Suprapubic skin (tissue), 4 donors: ENCODE measurements at regions not wholly inside any gene's neighbourhood (a gene's known extent, or its start where the extent isn't known, plus 50 kb on each side); places are given as distances from the start of the nearest gene placed in this dataset.

ENCODE experiments used
- DNase-seq, 2 donors: peaks; one replicate each; pipeline ENCODE4 v3.0.0-alpha.2; 2019; ENCODE audit warnings: low spot score in 2 of 2
- H3K27ac ChIP-seq: fragments of 200-600 bp; sonication (generic); one replicate; pipeline ENCODE4 v1.5.1; 2019
- H3K27me3 ChIP-seq: fragments of 200-600 bp; sonication (generic); one replicate; pipeline ENCODE4 v1.5.1; 2019
- H3K36me3 ChIP-seq: fragments of 200-600 bp; sonication (generic); one replicate; pipeline ENCODE4 v1.5.1; 2019
- H3K4me1 ChIP-seq: fragments of 200-600 bp; sonication (generic); one replicate; pipeline ENCODE4 v1.5.1; 2019
- H3K4me3 ChIP-seq: fragments of 200-600 bp; sonication (generic); one replicate; pipeline ENCODE4 v1.5.1; 2019; ENCODE audit warnings: mild to moderate bottlenecking
- H3K9me3 ChIP-seq: fragments of 200-600 bp; sonication (generic); one replicate; pipeline ENCODE4 v1.5.1; 2019
- EP300 ChIP-seq: sonication (generic); formaldehyde crosslinking; IDR thresholded peaks from one replicate; pipeline ENCODE4 v1.6.1; 2017; ENCODE audit warnings: antibody characterized with exemption
- POLR2A ChIP-seq, 2 donors: fragments of 450-650 bp; IDR thresholded peaks; one replicate each; pipeline ENCODE4 v1.6.1; 2017; ENCODE audit warnings: antibody characterized with exemption in 2 of 2, mild to moderate bottlenecking in 2 of 2, moderate library complexity in 2 of 2
- POLR2AphosphoS5 ChIP-seq, 3 donors: sonication (generic); formaldehyde crosslinking; IDR thresholded peaks; one replicate each; pipeline ENCODE4 v1.6.1; 2017; ENCODE audit warnings: antibody characterized with exemption in 3 of 3
- WGBS: methylation state at CpG from one replicate; pipeline ENCODE4 v1.1.5; 2018; 5-methylcytosine and 5-hydroxymethylcytosine counted together
- TF ChIP-seq, protein P1 (sequence below), 2 donors: fragments of 200-600 bp in 1 of 2; fragments of 450-650 bp in 1 of 2; sonication (generic) in 1 of 2; IDR thresholded peaks; one replicate each; pipeline ENCODE4 v1.5.1; 2016 to 2019; ENCODE audit warnings: antibody characterized with exemption in 2 of 2, mild to moderate bottlenecking in 1 of 2, moderate library complexity in 1 of 2

- no peak for DNase-seq
- H3K9me3 ChIP-seq = no peaks in the 10 kb centered on the region
- WGBS = 86% methylated on average over 1 of the region's 1 CpG
- H3K36me3 ChIP-seq = no peaks in the 10 kb centered on the region
- H3K27ac ChIP-seq = no peak overlapping the region
- no peaks in the 10 kb centered on the region for H3K27me3 ChIP-seq
- no peaks in the 10 kb centered on the region for H3K4me1 ChIP-seq
- no peak overlapping the region for H3K4me3 ChIP-seq
- no peak for TF ChIP-seq EP300
- TF ChIP-seq, protein P1, sequence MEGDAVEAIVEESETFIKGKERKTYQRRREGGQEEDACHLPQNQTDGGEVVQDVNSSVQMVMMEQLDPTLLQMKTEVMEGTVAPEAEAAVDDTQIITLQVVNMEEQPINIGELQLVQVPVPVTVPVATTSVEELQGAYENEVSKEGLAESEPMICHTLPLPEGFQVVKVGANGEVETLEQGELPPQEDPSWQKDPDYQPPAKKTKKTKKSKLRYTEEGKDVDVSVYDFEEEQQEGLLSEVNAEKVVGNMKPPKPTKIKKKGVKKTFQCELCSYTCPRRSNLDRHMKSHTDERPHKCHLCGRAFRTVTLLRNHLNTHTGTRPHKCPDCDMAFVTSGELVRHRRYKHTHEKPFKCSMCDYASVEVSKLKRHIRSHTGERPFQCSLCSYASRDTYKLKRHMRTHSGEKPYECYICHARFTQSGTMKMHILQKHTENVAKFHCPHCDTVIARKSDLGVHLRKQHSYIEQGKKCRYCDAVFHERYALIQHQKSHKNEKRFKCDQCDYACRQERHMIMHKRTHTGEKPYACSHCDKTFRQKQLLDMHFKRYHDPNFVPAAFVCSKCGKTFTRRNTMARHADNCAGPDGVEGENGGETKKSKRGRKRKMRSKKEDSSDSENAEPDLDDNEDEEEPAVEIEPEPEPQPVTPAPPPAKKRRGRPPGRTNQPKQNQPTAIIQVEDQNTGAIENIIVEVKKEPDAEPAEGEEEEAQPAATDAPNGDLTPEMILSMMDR (IDR thresholded peaks at IDR 0.05) = no peak
- no peak for TF ChIP-seq POLR2AphosphoS5 (IDR thresholded peaks at IDR 0.05)
- no peak for TF ChIP-seq POLR2A (IDR thresholded peaks at IDR 0.05)
Measured at GRCh38 chr7:125555916-125556315, 626.3 kb upstream of the POT1 start.

- WGBS = 90% methylated on average over 5 of the region's 5 CpGs
- DNase-seq = no peak
- TF ChIP-seq, protein P1 (IDR thresholded peaks at IDR 0.05) = no peak
- TF ChIP-seq POLR2AphosphoS5 (IDR thresholded peaks at IDR 0.05) = no peak
- TF ChIP-seq EP300 = no peak
- TF ChIP-seq POLR2A (IDR thresholded peaks at IDR 0.05) = no peak
Measured at GRCh38 chr7:125551008-125551407, 621.4 kb upstream of the POT1 start.

GRCh38 chr7:125547505-125547904, 617.9 kb upstream of the POT1 start:
- Histone ChIP-seq H3K4me3 (no peak overlapping the region), H3K27me3 (no peaks in the 10 kb centered on the region), H3K4me1 (no peaks in the 10 kb centered on the region), H3K27ac (no peak overlapping the region), H3K36me3 (no peaks in the 10 kb centered on the region), H3K9me3 (no peaks in the 10 kb centered on the region)
- no peak for TF ChIP-seq POLR2A (IDR thresholded peaks at IDR 0.05)
- TF ChIP-seq EP300 = no peak
- no peak for TF ChIP-seq POLR2AphosphoS5 (IDR thresholded peaks at IDR 0.05)
- TF ChIP-seq, protein P1 (IDR thresholded peaks at IDR 0.05) = no peak
- WGBS = 53% methylated on average over 2 of the region's 2 CpGs
- DNase-seq = no peak

More at GRCh38 chr7:125551008-125551407, 621.4 kb upstream of the POT1 start:
- H3K27ac ChIP-seq = no peak overlapping the region
- no peaks in the 10 kb centered on the region for H3K36me3 ChIP-seq
- no peak overlapping the region for H3K4me3 ChIP-seq
- H3K27me3 ChIP-seq = no peaks in the 10 kb centered on the region
- no peaks in the 10 kb centered on the region for H3K9me3 ChIP-seq
- no peaks in the 10 kb centered on the region for H3K4me1 ChIP-seq

DNA sequence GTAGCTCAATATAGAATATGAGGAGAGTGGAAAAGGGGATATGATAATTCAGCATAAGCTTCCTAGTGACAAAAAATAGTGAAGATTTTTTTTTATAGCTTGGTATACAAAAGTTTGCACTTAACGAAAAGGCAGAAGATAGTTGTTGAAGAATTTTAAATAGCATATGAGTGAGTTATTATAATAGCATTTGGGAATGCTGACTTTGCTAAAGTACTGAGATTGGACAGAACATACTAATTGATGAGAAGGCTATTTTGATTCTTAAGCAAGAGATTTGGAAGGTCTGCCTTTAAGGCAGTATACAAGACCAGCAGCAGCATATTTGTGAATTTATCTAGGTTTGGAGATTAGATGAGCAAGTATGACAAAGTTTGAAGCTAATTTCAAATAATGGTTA, 600.9 kb upstream of the POT1 start:
- WGBS = 77% methylated on average over 1 of the region's 1 CpG
- DNase-seq = no peak
- TF ChIP-seq POLR2AphosphoS5 (IDR thresholded peaks at IDR 0.05) = no peak
- TF ChIP-seq, protein P1 (IDR thresholded peaks at IDR 0.05) = no peak
- no peak for TF ChIP-seq EP300
- no peak for TF ChIP-seq POLR2A (IDR thresholded peaks at IDR 0.05)
- no peak overlapping the region for H3K4me3 ChIP-seq
- no peaks in the 10 kb centered on the region for H3K27me3 ChIP-seq
- H3K27ac ChIP-seq = no peak overlapping the region
- no peaks in the 10 kb centered on the region for H3K4me1 ChIP-seq
- no peaks in the 10 kb centered on the region for H3K36me3 ChIP-seq
- no peaks in the 10 kb centered on the region for H3K9me3 ChIP-seq

DNA sequence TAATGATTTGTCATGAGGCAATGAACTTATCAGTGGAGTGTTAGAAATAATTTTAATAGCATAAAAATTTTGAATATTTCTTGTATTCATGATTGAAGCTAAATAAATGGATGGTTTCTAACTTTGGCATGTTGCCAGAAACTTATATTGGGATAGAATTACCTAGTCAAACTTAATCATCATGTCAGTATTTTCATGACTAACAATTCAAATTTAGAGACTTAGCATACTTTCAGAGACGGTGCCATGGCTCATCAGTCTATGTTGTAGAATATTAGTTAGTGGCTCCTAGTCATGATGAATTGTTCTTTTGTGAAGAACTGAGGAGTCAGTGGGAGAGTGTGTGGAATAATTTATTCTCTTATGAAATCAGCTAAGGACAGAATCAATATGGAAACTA, 599.6 kb upstream of the POT1 start:
- H3K27ac ChIP-seq = no peak overlapping the region
- no peaks in the 10 kb centered on the region for H3K4me1 ChIP-seq
- TF ChIP-seq, protein P1 (IDR thresholded peaks at IDR 0.05) = no peak
- TF ChIP-seq POLR2AphosphoS5 (IDR thresholded peaks at IDR 0.05) (no peak), EP300 (no peak), POLR2A (IDR thresholded peaks at IDR 0.05) (no peak)
- H3K27me3 ChIP-seq = no peaks in the 10 kb centered on the region
- no peaks in the 10 kb centered on the region for H3K36me3 ChIP-seq
- no peaks in the 10 kb centered on the region for H3K9me3 ChIP-seq
- H3K4me3 ChIP-seq = no peak overlapping the region
- WGBS = 49% methylated on average over 1 of the region's 1 CpG
- no peak for DNase-seq
